MM.1S (cell line): ENCODE measurements at regions not wholly inside any gene's neighbourhood (a gene's known extent, or its start where the extent isn't known, plus 50 kb on each side); places are given as distances from the start of the nearest gene placed in this dataset.

ENCODE experiments used
- DNase-seq: peaks from one replicate; pipeline ENCODE4 v3.0.0-alpha.2; 2015
- H2AFZ ChIP-seq: fragments of 300-600 bp; sonication (generic); 2 replicates; pipeline ENCODE4 v1.6.0; 2016; ENCODE audit warnings: antibody characterized with exemption, low read length
- H3F3A ChIP-seq: fragments of 300-600 bp; sonication (generic); 2 replicates; pipeline ENCODE4 v1.6.1; 2016; ENCODE audit warnings: mild to moderate bottlenecking, antibody characterized with exemption, low read length, moderate library complexity, mixed read lengths; ENCODE audit not compliant: insufficient read depth
- H3K27ac ChIP-seq: fragments of 300-600 bp; sonication (generic); 2 replicates; pipeline ENCODE4 v1.5.1; 2016; ENCODE audit warnings: mild to moderate bottlenecking, low read length
- H3K27me3 ChIP-seq: fragments of 300-600 bp; sonication (generic); replicated peaks from 2 replicates; pipeline ENCODE4 v1.6.0; 2016; ENCODE audit warnings: low read length; ENCODE audit not compliant: insufficient read depth
- H3K36me3 ChIP-seq: fragments of 300-600 bp; sonication (generic); replicated peaks from 2 replicates; pipeline ENCODE4 v1.6.1; 2016; ENCODE audit warnings: mild to moderate bottlenecking, low read length, mixed read lengths; ENCODE audit not compliant: insufficient read depth
- H3K4me1 ChIP-seq: fragments of 300-600 bp; sonication (generic); 2 replicates; pipeline ENCODE4 v1.6.1; 2016; ENCODE audit warnings: low read length, mixed read lengths
- H3K4me2 ChIP-seq: fragments of 300-600 bp; sonication (generic); 2 replicates; pipeline ENCODE4 v1.6.0; 2016; ENCODE audit warnings: low read depth, low read length
- H3K4me3 ChIP-seq: fragments of 300-600 bp; sonication (generic); 2 replicates; pipeline ENCODE4 v1.5.1; 2016; ENCODE audit warnings: low read length, mixed read lengths
- H3K79me2 ChIP-seq: fragments of 300-600 bp; sonication (generic); 2 replicates; pipeline ENCODE4 v1.6.1; 2016; ENCODE audit warnings: mixed run types, low read length, mixed read lengths
- H3K9ac ChIP-seq: fragments of 300-600 bp; sonication (generic); 2 replicates; pipeline ENCODE4 v1.6.1; 2016; ENCODE audit warnings: low read length, mixed read lengths
- H3K9me2 ChIP-seq: fragments of 300-600 bp; sonication (generic); replicated peaks from 2 replicates; pipeline ENCODE4 v1.6.1; 2016; ENCODE audit warnings: mild to moderate bottlenecking, low read length, mixed read lengths; ENCODE audit not compliant: insufficient read depth
- H3K9me3 ChIP-seq: fragments of 300-600 bp; sonication (generic); replicated peaks from 2 replicates; pipeline ENCODE4 v1.6.1; 2016; ENCODE audit warnings: mild to moderate bottlenecking, low read length, mixed read lengths; ENCODE audit not compliant: insufficient read depth
- H4K20me1 ChIP-seq: fragments of 300-600 bp; sonication (generic); 2 replicates; pipeline ENCODE4 v1.6.1; 2016; ENCODE audit warnings: mild to moderate bottlenecking, low read length, moderate library complexity, mixed read lengths; ENCODE audit not compliant: insufficient read depth
- EZH2 ChIP-seq: fragments of 300-600 bp; sonication (generic); optimal IDR thresholded peaks from 2 replicates; pipeline ENCODE3; 2017; ENCODE audit warnings: low read depth, mild to moderate bottlenecking, antibody characterized with exemption, low read length, mixed read lengths
- EZH2phosphoT487 ChIP-seq: fragments of 300-600 bp; sonication (generic); IDR thresholded peaks from 2 replicates; pipeline ENCODE4 v1.6.1; 2018; ENCODE audit warnings: antibody characterized with exemption, low read length
- TF ChIP-seq, protein P1 (sequence below): fragments of 300-600 bp; sonication (generic); IDR thresholded peaks from 2 replicates; pipeline ENCODE4 v1.5.1; 2016; ENCODE audit warnings: antibody characterized with exemption, low read length, mixed read lengths

DNA sequence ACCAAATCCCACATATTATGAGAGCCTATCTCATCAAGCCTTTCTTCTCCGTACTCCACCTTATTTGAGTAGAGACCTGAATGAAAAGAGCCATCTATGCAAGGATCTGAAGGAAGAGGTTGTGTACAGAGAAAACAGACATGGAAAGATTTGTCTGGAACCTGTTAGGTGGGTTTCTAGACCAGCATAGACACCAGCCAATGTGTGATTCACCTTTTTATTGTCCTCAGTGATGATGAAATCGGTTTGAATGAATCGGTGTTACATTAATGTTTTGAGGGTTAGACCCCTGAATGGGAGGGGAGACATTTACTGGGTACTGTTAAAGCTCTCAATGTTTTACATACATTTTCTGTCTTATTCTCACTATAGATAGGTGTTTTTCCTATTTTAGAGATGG is 223.6 kb downstream of the NMUR2 start:
- no peaks in the 10 kb centered on the region for H3K9me3 ChIP-seq
- no peak overlapping the region for H2AFZ ChIP-seq
- no peaks in the 10 kb centered on the region for H3K79me2 ChIP-seq
- no peak for DNase-seq
- no peaks in the 10 kb centered on the region for H3K27me3 ChIP-seq
- no peaks in the 10 kb centered on the region for H3F3A ChIP-seq
- TF ChIP-seq EZH2phosphoT487, result no peak
- H4K20me1 ChIP-seq, result no peaks in the 10 kb centered on the region
- H3K9me2 ChIP-seq, result no peaks in the 10 kb centered on the region
- H3K36me3 ChIP-seq, result no peaks in the 10 kb centered on the region
- no peak overlapping the region for H3K4me3 ChIP-seq
- H3K4me2 ChIP-seq, result no peak overlapping the region
- H3K4me1 ChIP-seq, result no peaks in the 10 kb centered on the region
- H3K27ac ChIP-seq, result no peak overlapping the region
- H3K9ac ChIP-seq, result no peak overlapping the region

GRCh38 chr5:152178350-152178699 is 226.8 kb downstream of the NMUR2 start:
- Histone ChIP-seq H3K4me2 (no peak overlapping the region), H3F3A (no peaks in the 10 kb centered on the region), H4K20me1 (no peaks in the 10 kb centered on the region), H3K36me3 (no peaks in the 10 kb centered on the region), H3K79me2 (no peaks in the 10 kb centered on the region), H3K9me3 (no peaks in the 10 kb centered on the region), H3K27me3 (no peaks in the 10 kb centered on the region), H3K4me1 (no peaks in the 10 kb centered on the region), H2AFZ (no peak overlapping the region), H3K9me2 (no peaks in the 10 kb centered on the region), H3K4me3 (no peak overlapping the region), H3K27ac (no peak overlapping the region), H3K9ac (no peak overlapping the region)
- no peak for DNase-seq
- TF ChIP-seq EZH2 (no peak), EZH2phosphoT487 (no peak)
- TF ChIP-seq, protein P1, sequence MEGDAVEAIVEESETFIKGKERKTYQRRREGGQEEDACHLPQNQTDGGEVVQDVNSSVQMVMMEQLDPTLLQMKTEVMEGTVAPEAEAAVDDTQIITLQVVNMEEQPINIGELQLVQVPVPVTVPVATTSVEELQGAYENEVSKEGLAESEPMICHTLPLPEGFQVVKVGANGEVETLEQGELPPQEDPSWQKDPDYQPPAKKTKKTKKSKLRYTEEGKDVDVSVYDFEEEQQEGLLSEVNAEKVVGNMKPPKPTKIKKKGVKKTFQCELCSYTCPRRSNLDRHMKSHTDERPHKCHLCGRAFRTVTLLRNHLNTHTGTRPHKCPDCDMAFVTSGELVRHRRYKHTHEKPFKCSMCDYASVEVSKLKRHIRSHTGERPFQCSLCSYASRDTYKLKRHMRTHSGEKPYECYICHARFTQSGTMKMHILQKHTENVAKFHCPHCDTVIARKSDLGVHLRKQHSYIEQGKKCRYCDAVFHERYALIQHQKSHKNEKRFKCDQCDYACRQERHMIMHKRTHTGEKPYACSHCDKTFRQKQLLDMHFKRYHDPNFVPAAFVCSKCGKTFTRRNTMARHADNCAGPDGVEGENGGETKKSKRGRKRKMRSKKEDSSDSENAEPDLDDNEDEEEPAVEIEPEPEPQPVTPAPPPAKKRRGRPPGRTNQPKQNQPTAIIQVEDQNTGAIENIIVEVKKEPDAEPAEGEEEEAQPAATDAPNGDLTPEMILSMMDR, result no peak

- Histone ChIP-seq H3K4me3 (no peak overlapping the region), H3K9me2 (no peaks in the 10 kb centered on the region), H3K9me3 (no peaks in the 10 kb centered on the region), H3K4me2 (no peak overlapping the region), H3K4me1 (no peaks in the 10 kb centered on the region), H3K9ac (no peak overlapping the region), H4K20me1 (no peaks in the 10 kb centered on the region), H3F3A (no peaks in the 10 kb centered on the region), H3K79me2 (no peaks in the 10 kb centered on the region), H3K27me3 (no peaks in the 10 kb centered on the region), H3K27ac (no peak overlapping the region), H2AFZ (no peak overlapping the region), H3K36me3 (no peaks in the 10 kb centered on the region)
- TF ChIP-seq, protein P1, result no peak
- TF ChIP-seq EZH2phosphoT487 (no peak), EZH2 (no peak)
- DNase-seq, result no peak
Measured at GRCh38 chr5:152177626-152178349, 227.3 kb downstream of the NMUR2 start.

DNA sequence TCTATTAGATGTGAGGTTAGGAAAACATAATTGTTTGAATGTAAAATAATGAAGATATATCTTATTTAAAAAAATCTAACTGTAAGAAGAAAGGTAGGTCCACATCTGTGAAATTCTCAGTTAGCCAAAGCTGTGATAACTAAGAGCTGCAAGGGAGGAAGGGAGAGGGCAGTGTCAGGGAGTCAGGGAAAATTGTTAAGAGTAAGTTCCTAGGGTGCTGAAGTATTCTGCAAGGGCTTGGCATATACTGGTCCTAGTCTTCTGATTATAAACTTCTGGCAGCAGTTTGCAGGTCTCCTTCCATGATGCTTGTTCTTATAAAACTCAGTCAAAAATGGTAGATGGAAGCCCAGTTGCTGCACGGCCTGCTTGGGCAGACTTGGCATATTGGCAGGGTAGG is 233.2 kb downstream of the NMUR2 start:
- no peak overlapping the region for H3K4me2 ChIP-seq
- no peak for TF ChIP-seq EZH2phosphoT487
- no peak for TF ChIP-seq EZH2
- TF ChIP-seq, protein P1, result no peak

More for the DNA sequence above, 233.2 kb downstream of the NMUR2 start:
- Histone ChIP-seq H4K20me1 (no peaks in the 10 kb centered on the region), H3K4me3 (no peak overlapping the region), H3K9me3 (no peaks in the 10 kb centered on the region), H3K4me1 (no peaks in the 10 kb centered on the region), H3K9ac (no peak overlapping the region), H3K27ac (no peak overlapping the region), H3K36me3 (no peaks in the 10 kb centered on the region), H2AFZ (no peak overlapping the region), H3K79me2 (no peaks in the 10 kb centered on the region), H3F3A (no peaks in the 10 kb centered on the region), H3K9me2 (no peaks in the 10 kb centered on the region), H3K27me3 (no peaks in the 10 kb centered on the region)
- DNase-seq, result no peak
